Endothelial cell (in vitro differentiated cells): ENCODE measurements at regions not wholly inside any gene's neighbourhood (a gene's known extent, or its start where the extent isn't known, plus 50 kb on each side); places are given as distances from the start of the nearest gene placed in this dataset.

Experiments used
- DNase-seq: peaks from one replicate; pipeline ENCODE4 v3.0.0; 2021; ENCODE audit warnings: low spot score
- H3K27ac Mint-ChIP-seq: one replicate; pipeline ENCODE4 v1.8.0; 2021; ENCODE audit warnings: mixed read lengths, inconsistent platforms; ENCODE audit not compliant: unreplicated experiment
- H3K27me3 Mint-ChIP-seq: one replicate; pipeline ENCODE4 v1.8.0; 2021; ENCODE audit warnings: mild to moderate bottlenecking, moderate library complexity, mixed read lengths, inconsistent platforms; ENCODE audit not compliant: unreplicated experiment
- H3K36me3 Mint-ChIP-seq: one replicate; pipeline ENCODE4 v1.8.0; 2021; ENCODE audit warnings: mild to moderate bottlenecking, low read depth, mixed read lengths, inconsistent platforms; ENCODE audit not compliant: unreplicated experiment
- H3K4me1 Mint-ChIP-seq: one replicate; pipeline ENCODE4 v1.8.0; 2021; ENCODE audit warnings: mild to moderate bottlenecking, mixed read lengths, inconsistent platforms; ENCODE audit not compliant: unreplicated experiment
- H3K4me3 Mint-ChIP-seq: one replicate; pipeline ENCODE4 v1.8.0; 2021; ENCODE audit warnings: mild to moderate bottlenecking, mixed read lengths, inconsistent platforms; ENCODE audit not compliant: unreplicated experiment
- H3K9me3 Mint-ChIP-seq: one replicate; pipeline ENCODE4 v1.8.0; 2021; ENCODE audit warnings: mixed read lengths, inconsistent platforms; ENCODE audit not compliant: unreplicated experiment
- TF ChIP-seq, protein P1 (sequence below): fragments of 200-600 bp; sonication (generic); IDR thresholded peaks from one replicate; pipeline ENCODE4 v1.5.0; 2021; ENCODE audit warnings: antibody characterized with exemption; ENCODE audit not compliant: unreplicated experiment

DNA sequence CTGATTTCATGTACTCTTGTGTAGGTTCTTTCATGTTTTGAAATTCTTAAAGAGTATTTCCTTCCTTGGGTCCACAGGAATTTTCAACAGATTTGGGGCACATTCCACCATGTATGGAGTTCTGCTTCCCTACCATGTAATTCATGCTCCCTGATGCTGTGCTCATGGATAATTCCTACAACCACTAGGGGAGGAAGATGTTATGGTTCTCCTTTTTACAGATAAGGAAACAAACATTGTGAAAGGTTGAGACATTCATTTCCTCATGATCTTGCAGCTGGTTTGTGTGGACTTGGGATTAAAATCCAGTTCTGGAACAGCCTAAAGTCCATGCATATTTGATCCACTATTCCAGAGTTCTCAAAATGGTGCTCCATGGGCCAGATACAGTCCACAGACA is 174.9 kb upstream of the FRMD4B start:
- no peaks in the 10 kb centered on the region for H3K4me1 Mint-ChIP-seq
- H3K27ac Mint-ChIP-seq, result no peak overlapping the region
- no peaks in the 10 kb centered on the region for H3K36me3 Mint-ChIP-seq
- no peak overlapping the region for H3K4me3 Mint-ChIP-seq
- TF ChIP-seq, protein P1, sequence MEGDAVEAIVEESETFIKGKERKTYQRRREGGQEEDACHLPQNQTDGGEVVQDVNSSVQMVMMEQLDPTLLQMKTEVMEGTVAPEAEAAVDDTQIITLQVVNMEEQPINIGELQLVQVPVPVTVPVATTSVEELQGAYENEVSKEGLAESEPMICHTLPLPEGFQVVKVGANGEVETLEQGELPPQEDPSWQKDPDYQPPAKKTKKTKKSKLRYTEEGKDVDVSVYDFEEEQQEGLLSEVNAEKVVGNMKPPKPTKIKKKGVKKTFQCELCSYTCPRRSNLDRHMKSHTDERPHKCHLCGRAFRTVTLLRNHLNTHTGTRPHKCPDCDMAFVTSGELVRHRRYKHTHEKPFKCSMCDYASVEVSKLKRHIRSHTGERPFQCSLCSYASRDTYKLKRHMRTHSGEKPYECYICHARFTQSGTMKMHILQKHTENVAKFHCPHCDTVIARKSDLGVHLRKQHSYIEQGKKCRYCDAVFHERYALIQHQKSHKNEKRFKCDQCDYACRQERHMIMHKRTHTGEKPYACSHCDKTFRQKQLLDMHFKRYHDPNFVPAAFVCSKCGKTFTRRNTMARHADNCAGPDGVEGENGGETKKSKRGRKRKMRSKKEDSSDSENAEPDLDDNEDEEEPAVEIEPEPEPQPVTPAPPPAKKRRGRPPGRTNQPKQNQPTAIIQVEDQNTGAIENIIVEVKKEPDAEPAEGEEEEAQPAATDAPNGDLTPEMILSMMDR, result no peak
- no peaks in the 10 kb centered on the region for H3K9me3 Mint-ChIP-seq
- no peaks in the 10 kb centered on the region for H3K27me3 Mint-ChIP-seq
- no peak for DNase-seq

- no peaks in the 10 kb centered on the region for H3K36me3 Mint-ChIP-seq
- no peaks in the 10 kb centered on the region for H3K27me3 Mint-ChIP-seq
- H3K9me3 Mint-ChIP-seq, result no peaks in the 10 kb centered on the region
- H3K27ac Mint-ChIP-seq, result no peak overlapping the region
- H3K4me1 Mint-ChIP-seq, result no peaks in the 10 kb centered on the region
- TF ChIP-seq, protein P1, result no peak
- no peak overlapping the region for H3K4me3 Mint-ChIP-seq
- no peak for DNase-seq
These were observed 174.2 kb upstream of the FRMD4B start for GRCh38 chr3:69560116-69560515.

DNA sequence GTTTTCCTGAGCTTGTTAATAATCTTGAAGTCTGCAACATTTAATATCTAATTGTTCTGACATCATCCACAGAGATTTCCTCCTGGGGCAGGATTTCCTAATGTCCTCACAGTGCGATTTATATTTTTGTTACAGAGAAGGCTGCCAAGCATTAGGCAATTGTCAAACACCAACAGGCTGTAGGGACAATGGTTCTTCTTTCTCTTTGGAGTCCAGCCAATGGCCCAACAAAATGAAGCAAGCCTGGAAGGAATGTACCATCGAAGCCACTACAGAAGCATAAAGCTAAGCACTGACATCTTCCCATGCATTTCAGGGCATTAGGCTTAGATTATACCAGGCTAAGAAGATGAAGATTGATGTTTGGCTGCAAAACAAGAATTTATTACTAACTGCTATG is 173.0 kb upstream of the FRMD4B start:
- H3K4me1 Mint-ChIP-seq, result no peaks in the 10 kb centered on the region
- H3K27ac Mint-ChIP-seq, result no peak overlapping the region
- TF ChIP-seq, protein P1, result no peak
- DNase-seq, result no peak
- no peaks in the 10 kb centered on the region for H3K27me3 Mint-ChIP-seq
- H3K36me3 Mint-ChIP-seq, result no peaks in the 10 kb centered on the region
- no peak overlapping the region for H3K4me3 Mint-ChIP-seq
- H3K9me3 Mint-ChIP-seq, result no peaks in the 10 kb centered on the region

DNA sequence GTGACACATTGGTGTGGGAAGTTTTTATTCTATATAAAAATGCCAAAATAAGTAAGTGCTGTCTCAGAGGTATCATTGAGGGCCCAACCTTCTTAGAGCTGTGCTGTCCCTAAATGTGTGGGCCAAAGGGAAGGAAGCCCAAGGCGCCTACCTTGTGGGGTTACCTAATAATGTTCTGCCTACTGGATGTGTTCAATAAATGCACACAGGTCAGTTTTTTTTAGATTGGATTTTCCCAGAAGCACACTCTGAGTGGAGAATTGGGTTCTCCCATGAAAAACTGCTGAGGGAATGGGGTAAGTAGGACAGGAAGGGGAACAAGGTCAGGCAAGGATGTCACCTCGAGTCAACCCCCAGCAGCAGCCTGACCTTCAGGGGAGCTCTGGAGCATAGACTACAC is 168.7 kb upstream of the FRMD4B start:
- H3K36me3 Mint-ChIP-seq, result no peaks in the 10 kb centered on the region
- H3K27ac Mint-ChIP-seq, result no peak overlapping the region

GRCh38 chr3:69553888-69554287 is 168.0 kb upstream of the FRMD4B start:
- Mint-ChIP-seq H3K27ac (no peak overlapping the region), H3K9me3 (no peaks in the 10 kb centered on the region)

More for the DNA sequence above, 168.7 kb upstream of the FRMD4B start:
- Mint-ChIP-seq H3K4me1 (no peaks in the 10 kb centered on the region), H3K27me3 (no peaks in the 10 kb centered on the region), H3K9me3 (no peaks in the 10 kb centered on the region), H3K4me3 (no peak overlapping the region)
- TF ChIP-seq, protein P1, result no peak
- DNase-seq, result no peak

More at GRCh38 chr3:69553888-69554287, 168.0 kb upstream of the FRMD4B start:
- TF ChIP-seq, protein P1, result no peak
- Mint-ChIP-seq H3K36me3 (no peaks in the 10 kb centered on the region), H3K4me1 (no peaks in the 10 kb centered on the region), H3K4me3 (no peak overlapping the region), H3K27me3 (no peaks in the 10 kb centered on the region)
- DNase-seq, result no peak
